ENCODE measurements at regions not wholly inside any gene's neighbourhood (a gene's known extent, or its start where the extent isn't known, plus 50 kb on each side); places are given as distances from the start of the nearest gene placed in this dataset.
"Not testable (repeated sequence)": the region's sequence is repeated elsewhere in the genome, so short reads cannot be mapped to it uniquely, and the experiment has no call there.

GRCh38 chr4:66929748-66930147, 615.6 kb downstream of the CENPC start:
- DNase-seq (ENCODE audit: low read depth), result no peak

GRCh38 chr4:66928881-66929280, 616.4 kb downstream of the CENPC start:
- not testable (repeated sequence) for DNase-seq (ENCODE audit: low read depth)

GRCh38 chr4:66927937-66928336, 617.4 kb downstream of the CENPC start:
- DNase-seq (ENCODE audit: low read depth), result no peak

- no peak for DNase-seq (ENCODE audit: low read depth)
Observed at GRCh38 chr4:66926687-66927086, 618.6 kb downstream of the CENPC start.

GRCh38 chr4:66923081-66923865, 622.0 kb downstream of the CENPC start:
- no peak for DNase-seq (ENCODE audit: low read depth)

GRCh38 chr4:66921433-66921832, 623.9 kb downstream of the CENPC start:
- DNase-seq (ENCODE audit: low read depth), result no peak

- no peak for DNase-seq (ENCODE audit: low read depth)
Observed at GRCh38 chr4:66920514-66920913, 624.8 kb downstream of the CENPC start.

GRCh38 chr4:66911880-66912279, 633.4 kb downstream of the CENPC start:
- peak; percentile 79 for DNase-seq (ENCODE audit: low read depth)

- DNase-seq (ENCODE audit: low read depth), result peak; percentile 15
Observed at GRCh38 chr4:66906314-66906713, 639.0 kb downstream of the CENPC start.

- no peak for DNase-seq (ENCODE audit: low read depth)
Observed at GRCh38 chr4:66899422-66900065, 645.8 kb downstream of the CENPC start.

- DNase-seq (ENCODE audit: low read depth), result no peak
Observed at GRCh38 chr4:66893807-66894206, 651.5 kb downstream of the CENPC start.

- DNase-seq (ENCODE audit: low read depth), result no peak
Observed at GRCh38 chr4:66887061-66887460, 658.2 kb downstream of the CENPC start.

GRCh38 chr4:66885501-66886165, 659.7 kb downstream of the CENPC start:
- no peak for DNase-seq (ENCODE audit: low read depth)

- DNase-seq (ENCODE audit: low read depth), result no peak
Observed at GRCh38 chr4:66876946-66877345, 668.4 kb downstream of the CENPC start.

GRCh38 chr4:66872661-66873060, 672.6 kb downstream of the CENPC start:
- no peak for DNase-seq (ENCODE audit: low read depth)

GRCh38 chr4:66863481-66863880, 681.8 kb downstream of the CENPC start:
- no peak for DNase-seq (ENCODE audit: low read depth)

- DNase-seq (ENCODE audit: low read depth), result peak; percentile 12
Observed at GRCh38 chr4:66855956-66856355, 689.3 kb downstream of the CENPC start.

- no peak for DNase-seq (ENCODE audit: low read depth)
Observed at GRCh38 chr4:66853845-66854244, 691.5 kb downstream of the CENPC start.

- DNase-seq (ENCODE audit: low read depth), result no peak
Observed at GRCh38 chr4:66852843-66853242, 692.5 kb downstream of the CENPC start.

GRCh38 chr4:66849596-66849995, 695.7 kb downstream of the CENPC start:
- no peak for DNase-seq (ENCODE audit: low read depth)

- DNase-seq (ENCODE audit: low read depth), result no peak
Observed at GRCh38 chr4:66842724-66843088, 702.6 kb downstream of the CENPC start.

- DNase-seq (ENCODE audit: low read depth), result no peak
Observed at GRCh38 chr4:66842026-66842723, 703.1 kb downstream of the CENPC start.
